ENCODE measurements at regions not wholly inside any gene's neighbourhood (a gene's known extent, or its start where the extent isn't known, plus 50 kb on each side); places are given as distances from the start of the nearest gene placed in this dataset.

DNA sequence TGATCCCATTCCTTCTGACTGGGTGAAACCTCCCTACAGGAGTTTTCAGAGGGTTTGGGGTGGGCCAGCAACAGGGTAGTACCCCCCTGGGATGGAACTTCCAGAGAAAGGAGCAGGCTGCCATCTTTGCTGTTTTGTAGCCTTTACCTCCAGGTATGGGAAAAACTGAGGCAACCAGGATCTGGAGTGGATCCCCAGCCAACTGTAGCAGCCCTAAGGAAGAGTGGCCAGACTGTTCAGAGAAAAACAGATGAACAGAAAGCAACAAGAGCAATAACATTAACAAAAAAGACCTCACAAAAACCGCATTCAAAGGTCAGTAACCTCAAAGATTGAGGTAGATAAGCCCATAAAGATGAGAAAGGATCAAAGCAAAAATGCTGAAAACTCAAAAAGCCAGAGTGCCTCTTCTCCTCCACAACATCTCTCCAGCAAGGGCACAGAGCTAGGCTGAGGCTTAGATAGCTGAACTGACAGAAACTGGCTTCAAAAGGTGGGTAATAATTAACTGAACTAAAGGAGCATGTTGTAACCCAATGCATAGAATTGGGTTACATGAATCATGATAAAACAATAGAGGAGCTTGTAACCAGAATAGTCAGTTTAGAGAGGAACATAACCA lies 1288.6 kb upstream of the CNTN5 start:
- no peak overlapping the region for H3K27ac ChIP-seq (ENCODE audit: low read depth, low read length)
- H3K4me2 ChIP-seq (ENCODE audit: low read length): no peak overlapping the region
- H2BK5ac ChIP-seq (ENCODE audit: low read length): no peak overlapping the region
- no peak overlapping the region for H3K56ac ChIP-seq (ENCODE audit: low read length)
- no peak overlapping the region for H3K23ac ChIP-seq (ENCODE audit: low read length)
- no peak overlapping the region for H2AK5ac ChIP-seq (ENCODE audit: low read length)
- H3K79me2 ChIP-seq (ENCODE audit: control insufficient read depth, insufficient read depth, low read length): no peaks in the 10 kb centered on the region
- no peak overlapping the region for H3K4ac ChIP-seq (ENCODE audit: low read depth, low read length)
- no peaks in the 10 kb centered on the region for H3K27me3 ChIP-seq (ENCODE audit: insufficient read depth, low read length, poor library complexity)
- no peak overlapping the region for H3K18ac ChIP-seq (ENCODE audit: low read length)
- no peak overlapping the region for H4K5ac ChIP-seq (ENCODE audit: low read length)
- H3K36me3 ChIP-seq (ENCODE audit: control insufficient read depth, insufficient read depth, low read length): no peaks in the 10 kb centered on the region
- no CpG with 5 or more reads among the region's 1 CpG for WGBS (ENCODE audit: extremely low coverage, insufficient coverage, low lambda C conversion rate)
- no peak overlapping the region for H3K4me3 ChIP-seq (ENCODE audit: low read length)
- H4K8ac ChIP-seq (ENCODE audit: low read depth, low read length): no peak overlapping the region
- H3K79me1 ChIP-seq (ENCODE audit: low read length): no peaks in the 10 kb centered on the region
- H3K9ac ChIP-seq (ENCODE audit: low read length): no peak overlapping the region
- no peaks in the 10 kb centered on the region for H3K4me1 ChIP-seq (ENCODE audit: control insufficient read depth, low read depth, low read length)
- H2BK120ac ChIP-seq (ENCODE audit: low read depth, low read length): no peak overlapping the region
- no peak overlapping the region for H2BK15ac ChIP-seq (replicated peaks; ENCODE audit: low read depth)
- DNase-seq: no peak

DNA sequence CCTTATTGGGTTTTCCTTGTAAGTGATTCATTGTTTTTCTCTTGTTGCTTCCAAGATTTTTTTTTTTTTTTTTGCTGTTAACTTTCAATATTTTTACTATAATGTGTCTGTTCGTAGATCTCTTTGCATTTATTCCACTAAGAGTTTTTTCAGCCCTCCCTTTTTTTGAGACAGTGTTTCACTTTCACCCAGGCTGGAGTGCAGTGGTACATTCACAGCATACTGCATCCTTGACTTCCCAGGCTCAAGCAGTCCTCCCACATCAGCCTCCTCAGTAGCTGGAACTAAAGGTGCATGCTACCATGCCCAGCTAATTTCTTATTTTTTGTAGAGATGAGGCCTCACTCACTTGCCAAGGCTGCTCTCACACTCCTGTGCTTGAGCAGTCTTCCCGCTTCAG lies 1282.0 kb upstream of the CNTN5 start:
- H3K23ac ChIP-seq (ENCODE audit: low read length): no peak overlapping the region
- no peak overlapping the region for H2AK5ac ChIP-seq (ENCODE audit: low read length)
- H4K8ac ChIP-seq (ENCODE audit: low read depth, low read length): no peak overlapping the region
- H2BK5ac ChIP-seq (ENCODE audit: low read length): no peak overlapping the region
- DNase-seq: no peak
- H3K4me2 ChIP-seq (ENCODE audit: low read length): no peak overlapping the region
- H3K27me3 ChIP-seq (ENCODE audit: insufficient read depth, low read length, poor library complexity): no peaks in the 10 kb centered on the region
- no peak overlapping the region for H3K4me3 ChIP-seq (ENCODE audit: low read length)
- H2BK120ac ChIP-seq (ENCODE audit: low read depth, low read length): no peak overlapping the region
- no peaks in the 10 kb centered on the region for H3K79me1 ChIP-seq (ENCODE audit: low read length)
- H3K4me1 ChIP-seq (ENCODE audit: control insufficient read depth, low read depth, low read length): no peaks in the 10 kb centered on the region
- H3K9ac ChIP-seq (ENCODE audit: low read length): no peak overlapping the region
- no peak overlapping the region for H3K18ac ChIP-seq (ENCODE audit: low read length)
- no peak overlapping the region for H3K27ac ChIP-seq (ENCODE audit: low read depth, low read length)
- H3K4ac ChIP-seq (ENCODE audit: low read depth, low read length): no peak overlapping the region
- H3K36me3 ChIP-seq (ENCODE audit: control insufficient read depth, insufficient read depth, low read length): no peaks in the 10 kb centered on the region
- WGBS (ENCODE audit: extremely low coverage, insufficient coverage, low lambda C conversion rate): no CpG with 5 or more reads among the region's 2 CpGs
- H3K79me2 ChIP-seq (ENCODE audit: control insufficient read depth, insufficient read depth, low read length): no peaks in the 10 kb centered on the region
- no peak overlapping the region for H4K5ac ChIP-seq (ENCODE audit: low read length)
- H3K56ac ChIP-seq (ENCODE audit: low read length): no peak overlapping the region
- no peak overlapping the region for H2BK15ac ChIP-seq (replicated peaks; ENCODE audit: low read depth)

DNA sequence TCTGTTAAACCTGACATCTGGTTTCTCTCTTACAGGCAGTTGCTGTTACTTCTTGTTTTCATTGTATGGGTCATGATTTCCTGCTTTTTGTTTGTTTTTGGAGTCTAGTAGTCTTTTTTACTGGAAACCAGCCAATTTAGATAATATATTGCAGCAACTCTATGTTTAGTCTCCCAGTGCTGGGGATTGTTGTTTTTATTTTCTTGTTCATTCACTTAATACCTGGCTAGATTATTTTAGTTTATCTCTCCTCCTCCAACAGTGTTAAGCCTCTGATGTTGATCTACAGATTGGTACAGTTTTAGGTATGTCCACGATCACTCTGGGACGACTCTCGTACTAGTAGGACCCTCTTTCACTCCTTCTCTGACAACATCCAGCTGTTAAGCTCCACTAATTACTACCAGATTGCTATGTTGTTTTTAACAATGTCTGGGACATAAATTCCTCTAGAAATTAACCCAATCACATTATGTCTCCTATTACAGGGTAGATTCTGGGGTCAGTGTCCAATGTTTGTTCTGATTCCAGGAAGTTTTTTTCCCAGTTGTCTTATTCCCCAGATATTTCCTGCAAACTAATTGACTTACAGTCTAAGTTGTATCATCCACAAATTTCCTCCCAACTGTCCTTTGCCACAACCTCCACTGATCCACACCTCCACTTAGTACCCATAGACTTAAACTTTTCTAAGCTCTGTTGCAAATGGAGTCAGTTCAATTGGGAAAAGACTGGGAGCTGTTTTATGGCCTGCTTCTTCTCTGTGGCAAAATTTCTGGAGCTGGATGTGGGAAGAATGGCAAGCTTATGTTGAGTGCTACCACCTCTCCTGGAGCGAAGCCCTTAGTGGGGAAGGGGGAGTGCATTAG lies 1280.6 kb upstream of the CNTN5 start:
- H3K4me3 ChIP-seq (ENCODE audit: low read length): no peak overlapping the region
- DNase-seq: no peak
- H2AK5ac ChIP-seq (ENCODE audit: low read length): no peak overlapping the region
- no peak overlapping the region for H3K27ac ChIP-seq (ENCODE audit: low read depth, low read length)
- no peak overlapping the region for H3K18ac ChIP-seq (ENCODE audit: low read length)
- H4K8ac ChIP-seq (ENCODE audit: low read depth, low read length): no peak overlapping the region
- no peak overlapping the region for H2BK5ac ChIP-seq (ENCODE audit: low read length)
- no peaks in the 10 kb centered on the region for H3K79me2 ChIP-seq (ENCODE audit: control insufficient read depth, insufficient read depth, low read length)
- H3K36me3 ChIP-seq (ENCODE audit: control insufficient read depth, insufficient read depth, low read length): no peaks in the 10 kb centered on the region
- no CpG with 5 or more reads among the region's 4 CpGs for WGBS (ENCODE audit: extremely low coverage, insufficient coverage, low lambda C conversion rate)
- no peaks in the 10 kb centered on the region for H3K79me1 ChIP-seq (ENCODE audit: low read length)
- no peak overlapping the region for H3K23ac ChIP-seq (ENCODE audit: low read length)
- H3K4me2 ChIP-seq (ENCODE audit: low read length): no peak overlapping the region
- no peak overlapping the region for H3K4ac ChIP-seq (ENCODE audit: low read depth, low read length)
- no peak overlapping the region for H2BK120ac ChIP-seq (ENCODE audit: low read depth, low read length)
- no peak overlapping the region for H2BK15ac ChIP-seq (replicated peaks; ENCODE audit: low read depth)
- no peaks in the 10 kb centered on the region for H3K4me1 ChIP-seq (ENCODE audit: control insufficient read depth, low read depth, low read length)
- no peaks in the 10 kb centered on the region for H3K27me3 ChIP-seq (ENCODE audit: insufficient read depth, low read length, poor library complexity)
- H4K5ac ChIP-seq (ENCODE audit: low read length): no peak overlapping the region
- no peak overlapping the region for H3K9ac ChIP-seq (ENCODE audit: low read length)
- no peak overlapping the region for H3K56ac ChIP-seq (ENCODE audit: low read length)

DNA sequence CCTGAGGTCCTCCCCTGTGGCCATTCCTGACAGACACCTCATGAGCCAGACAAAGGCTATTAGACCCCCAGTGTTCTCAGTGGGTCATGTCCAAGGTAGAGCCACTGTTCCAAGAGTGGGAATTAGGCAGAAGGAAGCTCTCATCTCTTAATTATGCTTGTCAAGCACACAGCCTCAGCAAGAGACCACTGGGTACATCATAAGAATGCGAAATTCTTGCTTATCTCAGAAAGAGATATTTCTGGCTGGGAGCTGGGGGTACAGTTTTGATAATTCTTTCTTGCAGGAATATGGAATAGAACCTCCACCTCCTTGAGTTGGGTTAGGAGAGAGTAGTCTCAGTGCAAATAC lies 1280.0 kb upstream of the CNTN5 start:
- no peak overlapping the region for H2BK15ac ChIP-seq (replicated peaks; ENCODE audit: low read depth)
- H2AK5ac ChIP-seq (ENCODE audit: low read length): no peak overlapping the region
- no peaks in the 10 kb centered on the region for H3K36me3 ChIP-seq (ENCODE audit: control insufficient read depth, insufficient read depth, low read length)
- no peak for DNase-seq
- H4K5ac ChIP-seq (ENCODE audit: low read length): no peak overlapping the region
- H3K79me2 ChIP-seq (ENCODE audit: control insufficient read depth, insufficient read depth, low read length): no peaks in the 10 kb centered on the region
- H3K27me3 ChIP-seq (ENCODE audit: insufficient read depth, low read length, poor library complexity): no peaks in the 10 kb centered on the region
- no CpG with 5 or more reads among the region's 1 CpG for WGBS (ENCODE audit: extremely low coverage, insufficient coverage, low lambda C conversion rate)
- no peak overlapping the region for H3K4me3 ChIP-seq (ENCODE audit: low read length)
- H2BK120ac ChIP-seq (ENCODE audit: low read depth, low read length): no peak overlapping the region
- no peaks in the 10 kb centered on the region for H3K4me1 ChIP-seq (ENCODE audit: control insufficient read depth, low read depth, low read length)
- H3K4me2 ChIP-seq (ENCODE audit: low read length): no peak overlapping the region
- H3K4ac ChIP-seq (ENCODE audit: low read depth, low read length): no peak overlapping the region
- no peak overlapping the region for H3K9ac ChIP-seq (ENCODE audit: low read length)
- no peak overlapping the region for H3K23ac ChIP-seq (ENCODE audit: low read length)
- no peak overlapping the region for H3K56ac ChIP-seq (ENCODE audit: low read length)
- no peak overlapping the region for H3K27ac ChIP-seq (ENCODE audit: low read depth, low read length)
- H2BK5ac ChIP-seq (ENCODE audit: low read length): no peak overlapping the region
- H4K8ac ChIP-seq (ENCODE audit: low read depth, low read length): no peak overlapping the region
- H3K79me1 ChIP-seq (ENCODE audit: low read length): no peaks in the 10 kb centered on the region
- H3K18ac ChIP-seq (ENCODE audit: low read length): no peak overlapping the region

GRCh38 chr11:97742717-97743116 lies 1278.0 kb upstream of the CNTN5 start:
- Histone ChIP-seq H3K56ac (ENCODE audit: low read length) (no peak overlapping the region), H3K23ac (ENCODE audit: low read length) (no peak overlapping the region), H4K8ac (ENCODE audit: low read depth, low read length) (no peak overlapping the region), H3K79me2 (ENCODE audit: control insufficient read depth, insufficient read depth, low read length) (no peaks in the 10 kb centered on the region), H2BK15ac (replicated peaks; ENCODE audit: low read depth) (no peak overlapping the region), H3K79me1 (ENCODE audit: low read length) (no peaks in the 10 kb centered on the region), H3K4me3 (ENCODE audit: low read length) (no peak overlapping the region), H3K27me3 (ENCODE audit: insufficient read depth, low read length, poor library complexity) (no peaks in the 10 kb centered on the region), H3K4me1 (ENCODE audit: control insufficient read depth, low read depth, low read length) (no peaks in the 10 kb centered on the region), H3K4me2 (ENCODE audit: low read length) (no peak overlapping the region), H2BK120ac (ENCODE audit: low read depth, low read length) (no peak overlapping the region), H3K36me3 (ENCODE audit: control insufficient read depth, insufficient read depth, low read length) (no peaks in the 10 kb centered on the region), H3K18ac (ENCODE audit: low read length) (no peak overlapping the region), H3K9ac (ENCODE audit: low read length) (no peak overlapping the region), H4K5ac (ENCODE audit: low read length) (no peak overlapping the region), H3K4ac (ENCODE audit: low read depth, low read length) (no peak overlapping the region), H2BK5ac (ENCODE audit: low read length) (no peak overlapping the region), H3K27ac (ENCODE audit: low read depth, low read length) (no peak overlapping the region), H2AK5ac (ENCODE audit: low read length) (no peak overlapping the region)
- no peak for DNase-seq
- WGBS (ENCODE audit: extremely low coverage, insufficient coverage, low lambda C conversion rate): no CpG with 5 or more reads among the region's 3 CpGs

Measured in mesendoderm (in vitro differentiated cells).